WTC11 (cell line): ENCODE measurements at regions not wholly inside any gene's neighbourhood (a gene's known extent, or its start where the extent isn't known, plus 50 kb on each side); places are given as distances from the start of the nearest gene placed in this dataset.

ENCODE experiments used
- ESRRA ChIP-seq: sonication (generic); formaldehyde crosslinking; IDR thresholded peaks from 2 replicates; pipeline ENCODE4 v1.8.1; 2022; ENCODE audit warnings: mild to moderate bottlenecking, missing genetic modification reagents, borderline replicate concordance
- JUN ChIP-seq: sonication (generic); formaldehyde crosslinking; IDR thresholded peaks from 2 replicates; pipeline ENCODE4 v1.8.0; 2023; ENCODE audit warnings: mild to moderate bottlenecking, missing genetic modification reagents
- NFYB ChIP-seq: sonication (generic); formaldehyde crosslinking; conservative IDR thresholded peaks from 2 replicates; pipeline ENCODE4 v1.8.0; 2022; ENCODE audit warnings: low read depth, missing genetic modification reagents
- SP1 ChIP-seq: sonication (generic); formaldehyde crosslinking; conservative IDR thresholded peaks from 2 replicates; pipeline ENCODE4 v1.8.1; 2022; ENCODE audit warnings: missing genetic modification reagents
- ZNF121 ChIP-seq: sonication (generic); formaldehyde crosslinking; IDR thresholded peaks from 2 replicates; pipeline ENCODE4 v1.8.0; 2023; ENCODE audit warnings: missing genetic modification reagents
- ZNF416 ChIP-seq: fragments of 250-450 bp; sonication (Bioruptor Pico); IDR thresholded peaks from 2 replicates; pipeline ENCODE4 v1.9.0; 2021; ENCODE audit warnings: mild to moderate bottlenecking, inconsistent platforms
- TF ChIP-seq, protein P1 (sequence below): fragments of 200-600 bp; IDR thresholded peaks from 2 replicates; pipeline ENCODE4 v1.8.0; 2022; ENCODE audit warnings: antibody characterized with exemption

DNA sequence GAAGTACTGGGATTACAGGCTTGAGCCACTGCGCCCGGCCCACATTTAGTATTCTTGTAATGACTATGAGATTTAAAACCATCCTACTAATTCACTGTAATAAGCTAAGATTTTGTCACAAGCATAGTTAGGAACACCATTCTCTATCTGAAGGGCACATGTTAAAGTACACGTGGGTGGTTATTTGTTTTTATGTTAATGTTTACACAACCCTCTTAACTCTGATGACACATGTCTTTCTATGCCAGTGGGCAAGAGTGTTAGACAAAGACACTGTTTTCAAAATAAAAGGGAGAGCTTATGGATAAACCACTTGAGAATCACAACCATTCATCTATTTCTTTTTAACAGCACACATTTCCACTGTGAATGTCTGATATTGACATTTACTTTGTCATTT is 537.6 kb upstream of the IL12A start:
- TF ChIP-seq, protein P1, sequence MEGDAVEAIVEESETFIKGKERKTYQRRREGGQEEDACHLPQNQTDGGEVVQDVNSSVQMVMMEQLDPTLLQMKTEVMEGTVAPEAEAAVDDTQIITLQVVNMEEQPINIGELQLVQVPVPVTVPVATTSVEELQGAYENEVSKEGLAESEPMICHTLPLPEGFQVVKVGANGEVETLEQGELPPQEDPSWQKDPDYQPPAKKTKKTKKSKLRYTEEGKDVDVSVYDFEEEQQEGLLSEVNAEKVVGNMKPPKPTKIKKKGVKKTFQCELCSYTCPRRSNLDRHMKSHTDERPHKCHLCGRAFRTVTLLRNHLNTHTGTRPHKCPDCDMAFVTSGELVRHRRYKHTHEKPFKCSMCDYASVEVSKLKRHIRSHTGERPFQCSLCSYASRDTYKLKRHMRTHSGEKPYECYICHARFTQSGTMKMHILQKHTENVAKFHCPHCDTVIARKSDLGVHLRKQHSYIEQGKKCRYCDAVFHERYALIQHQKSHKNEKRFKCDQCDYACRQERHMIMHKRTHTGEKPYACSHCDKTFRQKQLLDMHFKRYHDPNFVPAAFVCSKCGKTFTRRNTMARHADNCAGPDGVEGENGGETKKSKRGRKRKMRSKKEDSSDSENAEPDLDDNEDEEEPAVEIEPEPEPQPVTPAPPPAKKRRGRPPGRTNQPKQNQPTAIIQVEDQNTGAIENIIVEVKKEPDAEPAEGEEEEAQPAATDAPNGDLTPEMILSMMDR = no peak
- TF ChIP-seq SP1 (CRISPR knock-in tag) (no peak), ZNF121 (CRISPR knock-in tag) (no peak), NFYB (CRISPR knock-in tag) (no peak), ZNF416 (CRISPR knock-in tag) (no peak), JUN (no peak), ESRRA (no peak)
